Fibroblast of lung (primary cell): ENCODE measurements at regions not wholly inside any gene's neighbourhood (a gene's known extent, or its start where the extent isn't known, plus 50 kb on each side); places are given as distances from the start of the nearest gene placed in this dataset.
A peak's percentile ranks its signal among the peaks of the same experiment; 100 is the strongest.

Source experiments
- DNase-seq, 2 donors: peaks; one replicate each; pipeline versions ENCODE4 v3.0.0 to v3.0.0-alpha.2; 2010; ENCODE audit warnings: low read depth in 2 of 2
- H2AFZ ChIP-seq: 2 replicates; pipeline ENCODE4 v1.5.1; 2012; ENCODE audit warnings: low read length, control low read depth, inconsistent platforms
- H3K27ac ChIP-seq: 2 replicates; pipeline ENCODE4 v1.5.1; 2011; ENCODE audit warnings: low read length, control low read depth; ENCODE audit not compliant: insufficient read depth
- H3K27me3 ChIP-seq: 2 replicates; pipeline ENCODE4 v1.5.1; 2011; ENCODE audit warnings: mild to moderate bottlenecking, low read length; ENCODE audit not compliant: control insufficient read depth, insufficient read depth
- H3K36me3 ChIP-seq: 2 replicates; pipeline ENCODE4 v1.5.1; 2011; ENCODE audit warnings: low read length; ENCODE audit not compliant: control insufficient read depth, insufficient read depth
- H3K4me1 ChIP-seq: 2 replicates; pipeline ENCODE4 v1.5.1; 2011; ENCODE audit warnings: low read length; ENCODE audit not compliant: control insufficient read depth, insufficient read depth; ENCODE audit errors: extremely low read depth
- H3K4me2 ChIP-seq: 2 replicates; pipeline ENCODE4 v1.5.1; 2011; ENCODE audit warnings: low read length, control low read depth; ENCODE audit not compliant: insufficient read depth; ENCODE audit errors: extremely low read depth
- H3K4me3 ChIP-seq, 4 experiments: fragments of 200-600 bp in 1 of 4; sonication (generic) in 1 of 4; replicated peaks in 1 of 4; 2 replicates each; pipeline ENCODE4 v1.5.1; 2011 to 2016; ENCODE audit warnings: low read length in 4 of 4, low read depth in 3 of 4, mild to moderate bottlenecking in 3 of 4, control low read depth in 2 of 4, inconsistent platforms in 1 of 4, mixed read lengths in 1 of 4; ENCODE audit not compliant: insufficient read depth in 1 of 4; ENCODE audit errors: control extremely low read depth in 1 of 4
- H3K79me2 ChIP-seq: 2 replicates; pipeline ENCODE4 v1.5.1; 2012; ENCODE audit warnings: mild to moderate bottlenecking, low read length, inconsistent platforms; ENCODE audit not compliant: control insufficient read depth, insufficient read depth
- H3K9ac ChIP-seq: 2 replicates; pipeline ENCODE4 v1.5.1; 2011; ENCODE audit warnings: mild to moderate bottlenecking, low read length, control low read depth; ENCODE audit not compliant: insufficient read depth
- H3K9me3 ChIP-seq: 2 replicates; pipeline ENCODE4 v1.5.1; 2012; ENCODE audit warnings: low read depth, low read length; ENCODE audit not compliant: control insufficient read depth, insufficient read depth
- H4K20me1 ChIP-seq: 2 replicates; pipeline ENCODE4 v1.5.1; 2011; ENCODE audit warnings: low read length; ENCODE audit not compliant: control insufficient read depth, insufficient read depth; ENCODE audit errors: extremely low read depth
- CTCF ChIP-seq, 2 donors: IDR thresholded peaks in 1 of 2; conservative IDR thresholded peaks in 1 of 2; 1 replicate in 1 of 2; 2 replicates in 1 of 2; pipeline ENCODE4 v1.5.1; 2011 to 2012; ENCODE audit warnings: low read length in 2 of 2, control low read depth in 1 of 2, inconsistent platforms in 1 of 2, low read depth in 1 of 2, mild to moderate bottlenecking in 1 of 2
- EZH2 ChIP-seq: IDR thresholded peaks from 2 replicates; pipeline ENCODE4 v1.5.1; 2012; ENCODE audit warnings: low read length, control low read depth, mild to moderate bottlenecking; ENCODE audit errors: missing control alignments

- Histone ChIP-seq H3K27ac (no peak overlapping the region), H4K20me1 (no peaks in the 10 kb centered on the region), H3K27me3 (no peaks in the 10 kb centered on the region), H3K4me1 (no peaks in the 10 kb centered on the region), H3K9me3 (no peaks in the 10 kb centered on the region), H2AFZ (no peak overlapping the region), H3K4me3 (no peak overlapping the region), H3K4me2 (no peak overlapping the region), H3K79me2 (no peaks in the 10 kb centered on the region), H3K9ac (no peak overlapping the region), H3K36me3 (no peaks in the 10 kb centered on the region)
- TF ChIP-seq CTCF (conservative IDR thresholded peaks at IDR 0.05 in 1 of 2, IDR thresholded peaks at IDR 0.05 in 1 of 2; ENCODE audit: low read depth in 1 of 2, low read length in 2 of 2) (no peak), EZH2 (no peak)
- DNase-seq: peak; percentile 9 to 14
Measured at GRCh38 chr2:44833171-44834069, 108.1 kb upstream of the SIX3 start.

- Histone ChIP-seq H4K20me1 (no peaks in the 10 kb centered on the region), H3K79me2 (no peaks in the 10 kb centered on the region), H3K4me1 (no peaks in the 10 kb centered on the region), H3K4me2 (no peak overlapping the region), H3K27me3 (no peaks in the 10 kb centered on the region), H3K9ac (no peak overlapping the region), H2AFZ (no peak overlapping the region), H3K4me3 (no peak overlapping the region), H3K36me3 (no peaks in the 10 kb centered on the region), H3K27ac (no peak overlapping the region), H3K9me3 (no peaks in the 10 kb centered on the region)
- TF ChIP-seq CTCF (conservative IDR thresholded peaks at IDR 0.05 in 1 of 2, IDR thresholded peaks at IDR 0.05 in 1 of 2; ENCODE audit: low read depth in 1 of 2, low read length in 2 of 2): no peak
- no peak for TF ChIP-seq EZH2
- no peak for DNase-seq
Measured at GRCh38 chr2:44834656-44835055, 106.8 kb upstream of the SIX3 start.

- no peaks in the 10 kb centered on the region for H4K20me1 ChIP-seq
- H3K79me2 ChIP-seq: no peaks in the 10 kb centered on the region
- no peak for DNase-seq
- no peak overlapping the region for H3K27ac ChIP-seq
- H3K4me3 ChIP-seq: no peak overlapping the region
- H3K36me3 ChIP-seq: no peaks in the 10 kb centered on the region
- H3K9me3 ChIP-seq: no peaks in the 10 kb centered on the region
- no peak overlapping the region for H2AFZ ChIP-seq
- H3K4me1 ChIP-seq: no peaks in the 10 kb centered on the region
- TF ChIP-seq EZH2 (no peak), CTCF (conservative IDR thresholded peaks at IDR 0.05 in 1 of 2, IDR thresholded peaks at IDR 0.05 in 1 of 2; ENCODE audit: low read depth in 1 of 2, low read length in 2 of 2) (no peak)
- no peak overlapping the region for H3K9ac ChIP-seq
- no peaks in the 10 kb centered on the region for H3K27me3 ChIP-seq
- H3K4me2 ChIP-seq: no peak overlapping the region
Measured at GRCh38 chr2:44836174-44836573, 105.3 kb upstream of the SIX3 start.
